Fibroblast of villous mesenchyme (primary cell): ENCODE measurements at regions not wholly inside any gene's neighbourhood (a gene's known extent, or its start where the extent isn't known, plus 50 kb on each side); places are given as distances from the start of the nearest gene placed in this dataset.

Experiments
- DNase-seq: peaks from one replicate; pipeline ENCODE4 v3.0.0-alpha.2; 2010; ENCODE audit warnings: low read depth
- H3K4me3 ChIP-seq: 2 replicates; pipeline ENCODE4 v1.5.1; 2011; ENCODE audit warnings: low read depth, mild to moderate bottlenecking, low read length
- CTCF ChIP-seq: IDR thresholded peaks from 2 replicates; pipeline ENCODE4 v1.5.1; 2012; ENCODE audit warnings: low read depth, mild to moderate bottlenecking, low read length; ENCODE audit not compliant: insufficient read depth

GRCh38 chr20:51890003-51890402 is 87.7 kb upstream of the SALL4 start:
- H3K4me3 ChIP-seq, result no peak overlapping the region
- no peak for DNase-seq
- TF ChIP-seq CTCF, result no peak

GRCh38 chr20:51889466-51889865 is 87.1 kb upstream of the SALL4 start:
- no peak for DNase-seq
- no peak overlapping the region for H3K4me3 ChIP-seq
- no peak for TF ChIP-seq CTCF

GRCh38 chr20:51888291-51888690 is 86.0 kb upstream of the SALL4 start:
- no peak for DNase-seq
- H3K4me3 ChIP-seq, result no peak overlapping the region
- TF ChIP-seq CTCF, result no peak

- DNase-seq, result no peak
- no peak for TF ChIP-seq CTCF
- no peak overlapping the region for H3K4me3 ChIP-seq
Observed at GRCh38 chr20:51886891-51887608, 84.7 kb upstream of the SALL4 start.

- TF ChIP-seq CTCF, result no peak
- H3K4me3 ChIP-seq, result no peak overlapping the region
- no peak for DNase-seq
Observed at GRCh38 chr20:51886341-51886740, 84.0 kb upstream of the SALL4 start.

- H3K4me3 ChIP-seq, result no peak overlapping the region
- DNase-seq, result peak; percentile 28
- TF ChIP-seq CTCF, result no peak
Observed at GRCh38 chr20:51884561-51884960, 82.2 kb upstream of the SALL4 start.

GRCh38 chr20:51880188-51880587 is 77.9 kb upstream of the SALL4 start:
- TF ChIP-seq CTCF, result no peak
- no peak for DNase-seq
- H3K4me3 ChIP-seq, result no peak overlapping the region
